Kidney tubule cell (primary cell): ENCODE measurements at regions not wholly inside any gene's neighbourhood (a gene's known extent, or its start where the extent isn't known, plus 50 kb on each side); places are given as distances from the start of the nearest gene placed in this dataset.
"Not testable (repeated sequence)": the region's sequence is repeated elsewhere in the genome, so short reads cannot be mapped to it uniquely, and the experiment has no call there.

Experiments
- DNase-seq: peaks from one replicate; pipeline ENCODE4 v3.0.0-alpha.2; 2018; ENCODE audit warnings: low spot score

DNA sequence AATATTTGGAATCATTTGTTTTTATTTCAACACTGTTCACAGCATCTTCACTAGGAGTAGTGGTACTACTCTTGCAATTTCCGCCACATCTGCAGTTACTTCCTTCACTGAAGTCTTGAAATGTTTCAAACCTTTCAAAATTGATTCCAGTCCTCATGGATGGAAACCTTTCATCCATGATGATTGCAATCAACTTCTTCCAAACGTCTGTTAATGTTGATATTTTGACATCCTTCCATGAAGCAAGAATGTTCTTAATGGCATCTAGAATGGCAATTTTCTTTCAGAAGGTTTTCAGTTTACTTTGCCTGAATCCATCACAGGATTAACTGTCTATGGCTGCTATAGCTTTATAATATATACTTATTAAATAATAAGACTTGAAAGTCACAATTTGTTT is 736.8 kb upstream of the CA10 start:
- no peak for DNase-seq

DNA sequence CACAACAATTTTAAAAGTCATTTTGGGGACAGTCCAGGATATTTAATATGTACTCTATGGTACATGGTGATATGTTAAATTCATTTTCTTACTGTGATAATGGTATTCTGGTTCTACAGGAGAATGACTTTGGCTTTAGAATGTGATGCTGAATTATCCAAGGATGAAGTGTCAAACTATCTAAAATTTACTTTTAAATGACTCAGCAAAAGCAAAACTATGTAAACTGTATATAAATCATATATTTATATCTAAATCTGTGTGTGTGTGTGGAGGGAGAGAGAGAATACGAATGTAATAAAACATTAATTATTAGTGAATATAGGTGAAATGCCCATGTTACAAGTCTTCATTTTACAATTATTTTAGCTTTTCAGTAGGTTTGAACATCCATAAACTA is 733.8 kb upstream of the CA10 start:
- no peak for DNase-seq

- no peak for DNase-seq
Measured at GRCh38 chr17:52885882-52886281, 727.4 kb upstream of the CA10 start.

GRCh38 chr17:52883907-52884491 is 725.5 kb upstream of the CA10 start:
- not testable (repeated sequence) for DNase-seq

GRCh38 chr17:52846767-52847166 is 688.3 kb upstream of the CA10 start:
- DNase-seq, result not testable (repeated sequence)

GRCh38 chr17:52841971-52842370 is 683.5 kb upstream of the CA10 start:
- DNase-seq, result no peak

- no peak for DNase-seq
Measured at GRCh38 chr17:52837492-52837891, 679.0 kb upstream of the CA10 start.

DNA sequence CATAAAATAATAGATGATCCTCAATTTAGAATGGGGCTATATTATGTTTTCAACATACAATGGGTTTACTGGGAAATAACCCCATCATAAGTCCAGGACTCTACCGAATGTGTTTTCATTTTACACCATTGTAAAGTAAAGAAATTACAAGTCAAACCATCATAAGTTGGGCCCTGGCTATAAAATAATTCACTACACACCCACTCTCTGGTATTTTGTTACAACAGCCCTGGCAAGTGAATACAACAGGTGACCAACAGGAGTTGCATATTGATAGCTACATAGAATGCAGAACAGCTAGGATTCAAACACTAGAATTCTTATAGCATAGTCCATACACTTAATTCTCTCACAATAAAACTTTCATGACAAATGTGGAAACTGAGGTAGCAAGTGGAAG is 673.0 kb upstream of the CA10 start:
- no peak for DNase-seq

- DNase-seq, result no peak
Measured at GRCh38 chr17:52828621-52829020, 670.1 kb upstream of the CA10 start.

- no peak for DNase-seq
Measured at GRCh38 chr17:52827526-52827925, 669.0 kb upstream of the CA10 start.

GRCh38 chr17:52824542-52824941 is 666.0 kb upstream of the CA10 start:
- DNase-seq, result no peak

GRCh38 chr17:52823155-52823554 is 664.6 kb upstream of the CA10 start:
- DNase-seq, result no peak

DNA sequence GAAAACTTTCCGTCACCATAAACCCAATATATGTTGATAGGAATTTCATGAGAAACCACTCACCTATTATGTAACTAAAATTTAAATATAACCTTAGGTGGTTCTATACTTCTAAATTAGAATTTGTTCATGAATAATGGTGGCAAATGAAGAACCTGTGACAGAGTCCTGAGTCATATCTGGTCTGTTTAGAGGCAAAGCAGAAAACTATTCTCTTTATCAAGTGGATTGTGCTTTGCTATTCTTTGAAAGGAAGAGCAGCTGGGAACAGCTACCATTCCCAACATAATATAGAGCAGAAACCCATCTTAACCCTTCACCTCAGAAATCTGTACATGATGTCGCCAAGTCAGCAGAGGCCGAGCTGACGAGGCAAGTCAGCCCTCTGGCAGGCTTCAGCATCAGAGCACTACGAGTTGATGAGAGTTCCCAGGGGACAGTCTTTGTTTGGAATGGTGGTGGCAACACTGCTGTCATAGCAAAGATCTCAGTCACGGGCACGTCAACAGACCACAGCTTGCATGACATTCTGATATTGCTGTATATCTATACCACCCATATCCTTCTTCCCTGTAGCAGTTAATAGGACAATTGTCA is 631.9 kb upstream of the CA10 start:
- DNase-seq, result no peak

GRCh38 chr17:52789829-52790228 is 631.3 kb upstream of the CA10 start:
- DNase-seq, result no peak

DNA sequence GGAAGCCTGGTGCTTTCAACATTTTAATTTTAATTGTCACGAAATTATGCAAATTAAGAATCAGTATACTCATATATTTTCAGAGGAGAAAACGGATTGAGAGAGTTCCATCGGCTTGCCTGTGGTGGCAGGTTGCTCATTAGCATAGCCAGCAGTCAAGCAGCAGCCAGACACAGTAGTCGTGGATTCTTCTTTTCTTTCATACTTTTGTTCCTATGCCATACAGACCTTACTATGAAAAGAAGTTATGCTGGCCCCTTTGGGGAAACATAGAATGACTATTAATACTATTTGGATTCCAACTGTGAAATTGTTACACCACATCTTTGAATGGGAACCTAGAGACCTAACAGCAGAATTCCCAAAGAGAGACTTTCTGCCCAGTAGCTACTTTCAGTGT is 617.7 kb upstream of the CA10 start:
- DNase-seq, result no peak

GRCh38 chr17:52762794-52763167 is 604.3 kb upstream of the CA10 start:
- no peak for DNase-seq

DNA sequence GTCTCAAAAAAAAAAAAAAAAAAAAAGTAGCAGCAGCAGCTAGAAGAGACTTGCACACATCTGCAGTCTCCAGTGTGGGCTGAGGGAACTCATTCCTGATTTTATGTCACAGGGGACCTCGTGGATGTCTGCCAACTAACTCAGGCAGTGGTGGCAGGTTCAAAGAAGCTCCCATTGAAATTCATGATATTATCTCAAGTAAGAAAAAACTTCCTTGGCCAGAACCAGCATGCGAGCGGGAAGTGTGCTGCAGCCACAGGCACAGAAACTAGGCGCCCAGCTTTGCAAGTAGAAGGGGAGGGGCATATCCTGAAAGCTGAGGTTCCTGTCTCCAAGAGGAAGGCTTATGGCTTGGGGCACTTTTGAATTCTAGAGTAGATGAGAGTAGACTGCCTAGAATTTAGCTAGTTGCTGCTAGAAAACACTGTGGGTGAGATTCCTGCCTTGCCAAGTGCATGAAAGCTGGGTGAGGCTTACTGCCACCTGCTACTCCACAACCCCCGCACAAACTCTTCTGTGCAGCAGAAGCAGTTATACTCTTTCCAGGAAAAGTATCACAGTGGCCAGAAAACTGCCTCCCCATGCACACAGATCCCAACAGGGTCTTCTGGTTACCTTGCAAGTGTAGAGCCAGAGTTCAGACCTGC is 603.8 kb upstream of the CA10 start:
- no peak for DNase-seq

DNA sequence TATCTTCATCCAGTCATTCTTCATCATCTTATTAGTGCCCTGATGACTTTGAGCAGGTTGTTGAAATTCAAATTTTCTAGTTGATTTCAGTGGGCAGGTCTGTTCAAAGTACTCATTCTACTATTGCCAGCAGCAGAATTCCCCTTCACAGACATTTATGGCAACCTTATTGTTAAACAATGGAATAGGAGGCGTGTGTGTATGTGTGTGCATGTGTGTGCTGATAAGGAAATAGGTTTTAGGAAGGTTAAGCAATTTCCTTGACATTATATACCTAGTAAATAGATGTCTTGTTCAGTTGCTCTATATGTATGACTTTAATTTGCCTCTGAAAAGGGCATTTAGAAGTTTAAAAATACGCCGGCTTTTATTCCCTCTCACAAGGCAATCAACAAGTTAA is 601.4 kb upstream of the CA10 start:
- no peak for DNase-seq

- DNase-seq, result no peak
Measured at GRCh38 chr17:52758481-52758880, 600.0 kb upstream of the CA10 start.

DNA sequence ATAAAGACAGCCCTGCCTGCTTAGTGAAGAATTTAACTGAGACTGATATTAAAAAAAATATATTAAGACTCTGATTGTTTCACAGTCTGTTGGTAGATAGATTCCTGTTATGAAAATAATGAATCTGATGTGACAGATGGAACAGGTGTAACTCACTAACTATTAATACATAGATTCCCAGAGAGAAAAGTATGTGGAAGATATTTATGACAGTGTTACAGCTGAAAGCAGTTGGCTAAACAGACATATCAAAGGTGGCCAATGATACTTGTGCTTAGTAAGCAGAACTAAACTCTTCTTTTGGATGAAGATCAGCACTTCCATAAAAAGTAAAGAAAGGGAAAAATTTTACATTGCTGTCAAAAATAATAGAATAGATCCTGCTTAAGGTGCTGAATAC is 598.2 kb upstream of the CA10 start:
- DNase-seq, result no peak

DNA sequence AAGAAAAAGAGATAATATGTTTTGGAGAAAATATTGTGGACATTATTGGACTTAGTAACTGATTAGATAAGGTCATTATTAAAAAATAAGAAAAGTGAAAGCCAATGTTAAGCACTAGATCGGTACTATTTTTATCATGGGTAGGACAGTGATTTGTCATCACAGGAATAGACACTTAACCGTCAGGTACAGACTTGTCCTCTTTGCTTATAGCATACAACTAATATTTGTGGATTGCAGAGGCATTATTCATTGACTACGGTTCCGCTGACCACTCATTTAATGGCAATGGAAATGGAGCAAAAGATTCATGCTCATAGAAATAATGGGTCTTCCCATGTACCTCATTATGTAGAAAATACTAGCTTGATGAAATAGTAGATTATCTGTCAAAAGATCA is 596.3 kb upstream of the CA10 start:
- DNase-seq, result no peak

DNA sequence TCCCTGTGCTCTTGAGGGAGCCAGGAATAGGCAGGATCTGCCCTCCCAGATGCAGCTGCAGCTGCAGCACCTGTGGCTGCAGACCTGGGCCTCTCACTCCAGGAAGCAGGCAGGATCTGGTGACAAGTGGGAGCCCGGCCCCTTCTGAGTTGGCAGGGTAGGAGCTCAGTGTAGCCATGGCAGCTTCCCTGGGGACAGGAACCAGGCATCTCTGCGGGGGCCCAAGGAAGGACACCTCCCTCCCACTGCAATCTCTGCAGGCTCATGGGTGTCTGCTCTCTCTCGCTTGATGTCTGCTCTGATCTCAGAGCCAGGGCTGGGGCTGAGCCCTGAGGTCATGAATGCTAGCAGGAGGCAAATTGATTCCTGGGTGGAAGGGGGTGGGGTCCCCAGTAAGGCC is 592.5 kb upstream of the CA10 start:
- DNase-seq, result no peak

DNA sequence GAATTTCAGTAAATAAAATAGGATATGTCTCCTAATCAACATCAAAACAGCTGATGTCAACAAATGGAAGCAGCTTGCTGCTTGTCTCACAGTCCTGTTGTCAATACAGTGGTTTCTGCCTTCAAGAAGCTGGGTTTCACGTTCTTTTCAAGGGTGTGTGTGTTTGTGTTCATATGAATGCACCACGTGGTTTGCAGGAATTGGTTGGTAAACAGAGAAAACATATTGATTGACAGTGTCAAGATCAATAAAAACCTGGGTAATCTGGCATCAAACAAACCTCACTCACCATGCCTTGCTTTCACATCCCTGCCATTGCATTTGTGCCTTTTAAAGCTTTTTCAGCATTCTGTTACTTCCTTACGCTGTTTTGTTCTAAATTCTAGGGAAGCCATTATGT is 585.7 kb upstream of the CA10 start:
- DNase-seq, result no peak

GRCh38 chr17:52740006-52740405 is 581.5 kb upstream of the CA10 start:
- DNase-seq, result no peak
